Peyer's patch (tissue), 4 donors: ENCODE measurements at regions not wholly inside any gene's neighbourhood (a gene's known extent, or its start where the extent isn't known, plus 50 kb on each side); places are given as distances from the start of the nearest gene placed in this dataset.

Experiments
- POLR2A ChIP-seq, 2 donors: fragments of 450-650 bp; IDR thresholded peaks; one replicate each; pipeline ENCODE4 v1.5.1; 2017; ENCODE audit warnings: antibody characterized with exemption in 2 of 2, mild to moderate bottlenecking in 2 of 2, moderate library complexity in 2 of 2
- TF ChIP-seq, protein P1 (sequence below), 6 experiments: fragments of 450-650 bp in 4 of 6; fragments of 200-600 bp in 2 of 6; sonication (generic) in 1 of 6; IDR thresholded peaks; one replicate each; pipeline ENCODE4 v1.5.1; 2017 to 2019; ENCODE audit warnings: antibody characterized with exemption in 6 of 6, mild to moderate bottlenecking in 3 of 6, moderate library complexity in 1 of 6

DNA sequence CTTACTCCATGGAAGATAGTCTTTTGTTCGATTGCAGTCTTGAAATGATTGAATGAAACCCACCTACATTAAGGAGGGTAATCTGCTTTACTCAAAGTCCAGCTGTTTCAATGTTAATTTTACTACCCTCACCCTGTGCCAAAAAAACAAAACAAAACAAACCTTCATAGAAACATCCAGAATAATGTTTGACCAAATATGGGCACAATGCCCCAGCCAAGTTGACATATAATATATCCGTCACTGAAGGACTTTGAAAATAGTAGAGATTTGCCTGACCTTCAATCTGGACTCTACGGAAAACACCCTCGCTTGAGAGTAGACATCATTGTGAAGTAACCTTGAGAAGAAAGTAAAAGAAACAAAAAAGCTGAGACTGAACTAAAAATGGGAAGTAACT, 550.5 kb upstream of the SMIM31 start:
- TF ChIP-seq, protein P1, sequence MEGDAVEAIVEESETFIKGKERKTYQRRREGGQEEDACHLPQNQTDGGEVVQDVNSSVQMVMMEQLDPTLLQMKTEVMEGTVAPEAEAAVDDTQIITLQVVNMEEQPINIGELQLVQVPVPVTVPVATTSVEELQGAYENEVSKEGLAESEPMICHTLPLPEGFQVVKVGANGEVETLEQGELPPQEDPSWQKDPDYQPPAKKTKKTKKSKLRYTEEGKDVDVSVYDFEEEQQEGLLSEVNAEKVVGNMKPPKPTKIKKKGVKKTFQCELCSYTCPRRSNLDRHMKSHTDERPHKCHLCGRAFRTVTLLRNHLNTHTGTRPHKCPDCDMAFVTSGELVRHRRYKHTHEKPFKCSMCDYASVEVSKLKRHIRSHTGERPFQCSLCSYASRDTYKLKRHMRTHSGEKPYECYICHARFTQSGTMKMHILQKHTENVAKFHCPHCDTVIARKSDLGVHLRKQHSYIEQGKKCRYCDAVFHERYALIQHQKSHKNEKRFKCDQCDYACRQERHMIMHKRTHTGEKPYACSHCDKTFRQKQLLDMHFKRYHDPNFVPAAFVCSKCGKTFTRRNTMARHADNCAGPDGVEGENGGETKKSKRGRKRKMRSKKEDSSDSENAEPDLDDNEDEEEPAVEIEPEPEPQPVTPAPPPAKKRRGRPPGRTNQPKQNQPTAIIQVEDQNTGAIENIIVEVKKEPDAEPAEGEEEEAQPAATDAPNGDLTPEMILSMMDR (IDR thresholded peaks at IDR 0.05): no peak
- TF ChIP-seq POLR2A (IDR thresholded peaks at IDR 0.05): no peak
